Activated gamma-delta T cell treated with anti-CD3 and anti-CD28 coated beads, Interleukin-2, amount 50 U/mL, for 16 hours (primary cell): ENCODE measurements at regions not wholly inside any gene's neighbourhood (a gene's known extent, or its start where the extent isn't known, plus 50 kb on each side); places are given as distances from the start of the nearest gene placed in this dataset.

Experiments used
- DNase-seq: peaks from one replicate; pipeline ENCODE4 v3.0.0-alpha.2; 2020; ENCODE audit warnings: low read depth

DNA sequence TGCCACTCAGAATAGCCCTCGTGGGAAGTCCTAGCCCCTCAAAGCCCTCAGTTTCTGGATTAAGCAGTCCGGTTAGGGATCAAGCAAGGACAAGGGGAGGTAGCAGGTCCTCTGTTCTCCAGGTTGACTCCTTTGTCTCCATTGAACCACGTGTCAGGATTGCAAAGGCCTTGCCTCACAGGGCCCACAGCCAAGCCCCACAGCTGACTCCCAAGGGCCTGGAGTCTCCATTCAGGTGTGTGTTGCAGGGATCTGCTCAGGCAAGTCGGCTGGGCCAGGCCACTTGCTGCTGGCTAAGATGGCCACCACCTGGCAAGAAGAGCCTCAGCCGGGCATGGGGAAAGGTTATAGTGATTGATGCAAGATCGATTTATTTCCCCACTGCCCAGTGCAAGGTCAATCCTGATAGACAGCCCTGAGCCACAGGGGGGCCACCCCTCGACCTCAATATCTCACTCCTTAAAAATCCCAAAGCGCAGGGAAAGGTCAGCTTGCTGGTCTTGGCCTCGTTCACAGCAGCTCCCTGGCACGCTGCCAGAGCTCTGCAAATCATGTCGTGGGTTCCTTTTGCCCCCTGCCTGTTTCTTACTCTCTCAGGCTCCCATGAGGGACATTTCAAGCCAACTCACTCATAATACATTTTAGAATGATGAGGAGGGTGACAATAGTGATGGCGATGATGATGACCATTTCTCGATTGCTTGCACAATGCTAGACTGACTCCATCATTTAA is 75.9 kb downstream of the EDN3 start:
- DNase-seq = no peak

GRCh38 chr20:59376998-59377397 is 76.6 kb downstream of the EDN3 start:
- DNase-seq = no peak

DNA sequence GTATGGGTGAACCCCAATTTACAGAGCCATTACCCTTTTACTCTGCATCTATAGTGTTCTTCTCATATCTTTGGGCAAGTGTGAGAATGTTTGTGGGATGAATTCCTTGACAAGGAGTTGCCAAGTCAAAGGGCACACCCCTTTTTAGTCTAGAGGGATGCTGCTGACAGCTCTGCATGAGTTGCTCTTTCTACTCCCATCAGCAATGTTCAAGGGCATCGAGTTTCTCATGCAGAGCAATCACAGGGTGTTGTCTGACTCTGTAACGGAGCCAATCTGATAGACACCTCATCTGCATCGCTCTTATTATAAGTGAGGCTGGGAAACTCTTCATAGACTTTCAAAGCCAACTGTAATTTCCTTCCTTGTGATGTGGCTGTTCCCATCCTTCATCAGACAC is 77.4 kb downstream of the EDN3 start:
- no peak for DNase-seq

DNA sequence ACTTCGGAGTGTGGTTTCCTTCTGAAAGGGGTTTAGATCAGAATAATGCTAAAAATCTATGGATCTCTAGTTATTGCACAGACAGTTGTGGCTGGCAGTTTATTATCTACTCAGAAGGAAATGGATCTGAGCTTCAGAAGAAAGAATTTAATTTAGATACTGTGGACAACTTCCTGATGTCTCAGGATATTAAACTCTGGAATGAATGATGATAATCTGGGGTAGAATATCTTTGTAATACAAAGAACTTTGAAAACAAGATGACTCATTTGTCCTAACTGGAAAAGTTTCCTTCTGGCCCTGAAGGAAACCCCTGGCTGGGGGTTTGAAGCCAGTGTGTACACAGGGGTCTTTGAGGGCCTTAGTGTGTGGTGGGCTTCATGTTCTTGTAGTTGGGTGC is 78.0 kb downstream of the EDN3 start:
- DNase-seq = no peak

- no peak for DNase-seq
These were observed 78.6 kb downstream of the EDN3 start for GRCh38 chr20:59378966-59379365.

- DNase-seq = no peak
These were observed 81.3 kb downstream of the EDN3 start for GRCh38 chr20:59381689-59382088.

- no peak for DNase-seq
These were observed 81.8 kb downstream of the EDN3 start for GRCh38 chr20:59382157-59382725.

DNA sequence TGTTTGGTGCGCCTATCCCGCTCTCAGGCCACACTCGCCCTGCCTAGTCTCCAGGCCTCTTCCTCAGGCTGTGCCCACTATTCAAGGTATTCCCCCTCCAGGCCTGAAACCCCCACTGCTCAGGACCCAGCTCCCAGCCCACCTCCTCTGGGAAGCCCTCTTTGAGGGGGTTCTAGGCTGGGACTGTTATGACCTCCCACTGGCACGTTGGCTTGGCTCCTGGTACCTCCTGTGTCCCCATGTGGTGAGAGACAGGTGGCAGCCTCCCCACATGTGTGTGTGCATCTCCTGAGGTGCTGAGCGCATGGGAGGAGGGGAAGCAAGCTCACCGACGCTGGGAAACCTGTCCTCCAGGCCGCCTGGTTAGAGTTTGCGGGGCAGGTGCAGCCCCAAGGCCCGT is 82.5 kb downstream of the EDN3 start:
- no peak for DNase-seq

DNA sequence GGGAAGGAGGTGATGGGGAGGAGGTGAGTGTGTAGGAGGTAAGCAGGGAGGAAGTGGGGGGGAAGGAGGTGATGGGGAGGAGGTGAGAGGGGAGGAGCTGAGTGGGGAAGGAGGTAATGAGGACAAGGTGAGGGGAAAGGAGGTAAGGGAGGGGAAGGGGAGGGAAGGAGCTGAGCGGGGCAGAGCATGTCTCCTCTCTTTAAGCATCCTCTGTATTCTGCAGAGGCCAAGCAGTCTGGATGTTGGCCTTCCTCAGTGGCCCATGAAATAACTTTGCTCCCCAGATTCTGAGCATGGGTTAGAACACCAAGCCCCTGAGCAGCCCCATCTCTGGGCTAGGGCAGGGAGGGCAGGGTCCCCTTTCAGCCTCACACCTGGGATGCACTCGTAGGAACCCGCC is 84.6 kb downstream of the EDN3 start:
- no peak for DNase-seq

DNA sequence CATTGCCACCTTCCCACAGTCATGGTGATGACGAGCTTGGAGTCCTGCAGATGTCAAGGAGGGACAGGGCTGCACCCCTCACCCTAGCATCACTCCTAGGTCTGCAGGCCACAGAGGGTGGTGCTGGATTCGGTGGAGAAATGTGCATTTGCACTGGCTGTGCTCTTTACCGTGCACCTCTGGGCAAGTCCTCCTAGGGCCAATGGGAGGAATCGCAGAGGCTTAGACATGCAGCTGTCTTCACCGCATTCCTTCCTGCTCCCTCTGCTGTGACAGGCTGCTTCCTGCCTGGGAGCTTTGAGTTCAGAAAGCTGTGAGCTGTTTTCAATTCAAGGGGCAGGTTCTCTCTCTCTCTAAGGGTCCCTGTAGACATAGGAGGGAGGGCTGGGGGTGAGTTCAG is 85.1 kb downstream of the EDN3 start:
- DNase-seq = no peak

- no peak for DNase-seq
These were observed 86.4 kb downstream of the EDN3 start for GRCh38 chr20:59386809-59387208.

DNA sequence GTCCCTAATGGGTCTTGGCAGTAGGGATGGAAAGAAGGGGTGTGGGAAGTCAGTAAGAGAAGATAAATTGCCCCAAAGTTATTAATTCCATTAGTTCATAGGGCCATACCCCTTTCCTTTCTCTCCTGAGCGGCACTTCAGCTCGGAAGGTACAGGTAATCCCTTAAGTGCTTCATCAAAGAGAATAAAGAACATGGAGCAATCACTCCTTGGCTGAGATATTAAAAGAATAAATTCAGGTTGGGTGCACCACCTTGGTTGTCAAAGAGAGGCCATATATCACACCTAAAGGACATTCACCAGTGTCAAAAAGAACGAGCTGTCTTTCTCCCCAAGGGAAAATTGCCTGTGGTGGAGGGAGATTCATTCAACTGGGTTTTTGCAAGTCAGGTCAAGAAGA is 87.5 kb downstream of the EDN3 start:
- no peak for DNase-seq

GRCh38 chr20:59388402-59388801 is 88.0 kb downstream of the EDN3 start:
- no peak for DNase-seq

DNA sequence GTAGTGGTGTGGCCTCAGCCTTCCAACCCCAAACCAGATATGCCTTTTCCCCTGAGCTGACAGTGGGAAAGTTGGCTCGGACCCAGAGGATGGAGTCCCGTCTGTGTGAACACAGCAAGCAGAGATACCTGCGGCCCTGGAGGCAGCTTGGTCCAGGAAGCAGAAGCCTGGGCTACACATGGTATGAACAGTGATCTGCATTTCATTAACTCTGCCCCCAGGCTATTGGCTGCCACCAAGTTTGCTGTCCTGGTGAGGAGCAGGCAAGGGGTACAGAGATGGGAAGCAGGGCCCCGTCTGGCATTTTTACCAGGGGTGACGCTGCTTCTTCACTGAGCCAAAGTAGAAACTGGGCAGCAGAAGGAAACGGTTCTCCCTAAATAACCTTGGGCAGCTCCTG is 90.0 kb downstream of the EDN3 start:
- DNase-seq = no peak

DNA sequence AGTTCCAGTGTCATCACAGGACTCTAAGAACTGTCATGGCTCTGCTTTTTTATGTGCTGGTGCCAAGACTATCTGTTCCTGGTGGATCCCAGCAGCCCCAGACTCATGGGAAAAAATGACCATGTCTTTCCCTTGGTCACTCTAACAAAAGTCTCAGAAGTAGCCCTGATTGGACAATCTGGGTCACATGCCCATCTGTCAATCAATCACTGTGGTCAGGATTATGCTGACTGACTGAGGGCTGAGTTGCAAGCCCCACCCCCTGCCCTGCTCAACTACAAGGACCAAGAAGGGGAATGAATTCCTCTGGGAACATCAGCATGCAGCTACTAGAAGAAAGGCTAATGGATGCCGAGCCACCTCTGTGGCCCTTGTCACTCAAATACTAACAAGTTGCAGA is 91.6 kb downstream of the EDN3 start:
- DNase-seq = no peak

GRCh38 chr20:59392736-59393135 is 92.3 kb downstream of the EDN3 start:
- no peak for DNase-seq

DNA sequence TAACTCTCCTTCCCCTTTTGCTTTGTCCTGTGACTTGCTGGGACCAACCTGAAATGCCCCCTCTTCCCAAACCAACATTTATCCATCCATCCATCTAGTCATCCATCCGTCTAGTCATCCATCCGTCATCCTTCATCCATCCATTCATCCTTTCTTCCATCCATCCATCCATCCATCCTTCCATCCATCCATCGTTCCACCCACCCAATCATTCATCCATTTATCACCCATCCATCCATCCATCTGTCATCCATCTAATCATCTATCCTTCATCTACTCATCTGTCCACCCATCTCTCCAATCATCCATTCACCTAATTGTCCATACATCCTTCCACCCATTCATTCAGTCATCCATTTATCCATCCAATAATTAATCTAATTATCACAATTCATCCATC is 92.7 kb downstream of the EDN3 start:
- DNase-seq = no peak

DNA sequence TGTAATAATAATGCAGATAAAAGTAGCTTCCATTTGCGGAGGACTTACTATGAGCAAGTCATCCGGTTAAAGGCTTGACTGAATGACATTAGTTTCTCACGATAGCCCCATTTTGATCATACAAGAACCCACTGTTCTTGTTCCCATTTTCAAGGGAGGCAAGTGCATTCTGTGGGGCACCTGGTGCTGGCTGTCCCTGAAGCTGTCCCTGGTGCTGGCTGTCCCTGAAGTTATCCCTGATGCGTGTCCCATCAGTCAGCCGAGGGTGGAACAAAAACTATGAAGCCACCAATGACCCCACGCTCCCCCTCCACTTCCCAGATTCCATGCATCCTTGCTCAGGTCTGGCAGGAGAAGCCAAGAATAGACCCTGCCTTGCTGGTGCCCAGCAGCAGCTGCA is 95.3 kb downstream of the EDN3 start:
- no peak for DNase-seq

- DNase-seq = no peak
These were observed 98.3 kb downstream of the EDN3 start for GRCh38 chr20:59398537-59399205.

DNA sequence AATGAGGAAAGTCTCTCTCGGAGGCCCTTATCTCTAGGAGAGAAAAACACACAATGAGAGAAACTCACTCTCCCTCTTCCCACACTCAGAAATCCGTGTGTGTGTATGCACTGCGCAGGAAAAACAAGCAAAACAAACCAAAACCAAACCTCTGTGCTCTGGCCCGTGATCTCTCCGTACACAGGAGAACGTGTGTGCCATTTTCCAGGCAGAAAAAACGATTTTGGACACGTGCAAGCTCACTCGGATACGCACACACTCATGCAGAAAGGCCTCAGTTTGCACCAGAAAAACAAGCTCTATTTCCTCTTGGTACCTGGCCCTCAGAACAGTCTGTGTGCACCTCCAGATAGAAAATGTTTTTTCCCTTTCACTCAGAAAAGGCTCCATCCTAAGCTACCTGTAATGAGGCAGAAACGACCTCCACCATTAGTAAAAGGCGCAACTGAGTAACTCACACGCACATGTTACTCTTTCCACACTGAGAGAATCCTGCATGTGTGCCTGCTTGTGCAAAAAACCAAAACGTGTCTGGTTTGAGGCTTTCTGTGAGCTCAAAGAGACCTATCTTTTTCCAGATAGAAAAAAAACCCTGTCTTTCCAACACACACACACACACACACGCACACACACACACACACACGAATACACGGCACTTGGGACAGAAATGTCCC is 99.2 kb downstream of the EDN3 start:
- no peak for DNase-seq

DNA sequence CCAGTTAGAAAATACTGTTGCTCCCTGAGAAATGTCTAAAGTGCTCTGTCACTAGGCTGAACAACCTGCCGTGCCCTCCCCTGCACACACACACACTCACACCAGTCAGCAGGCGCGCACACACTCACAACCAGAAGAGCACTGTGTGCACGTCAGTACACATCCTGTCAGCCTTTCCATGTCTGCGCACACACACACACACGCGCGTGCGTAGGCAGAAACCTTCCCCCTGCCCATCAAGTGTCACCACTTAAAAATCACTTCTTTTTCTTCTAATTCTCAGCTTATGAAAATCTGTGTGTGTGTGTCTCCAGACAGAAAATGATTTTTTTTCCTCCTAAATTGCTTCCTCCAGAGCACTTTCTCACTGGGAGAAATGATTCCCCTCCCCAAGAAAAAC is 100.3 kb downstream of the EDN3 start:
- no peak for DNase-seq

- DNase-seq = no peak
These were observed 102.3 kb downstream of the EDN3 start for GRCh38 chr20:59402681-59403080.
